PC-3 (cell line): ENCODE measurements at regions not wholly inside any gene's neighbourhood (a gene's known extent, or its start where the extent isn't known, plus 50 kb on each side); places are given as distances from the start of the nearest gene placed in this dataset.

Experiments used
- CTCF ChIP-seq: fragments of 300-600 bp; sonication (generic); conservative IDR thresholded peaks from 2 replicates; pipeline ENCODE4 v1.5.1; 2017; ENCODE audit warnings: antibody characterized with exemption, low read depth, mild to moderate bottlenecking, low read length
- EZH2 ChIP-seq: fragments of 300-600 bp; sonication (generic); IDR thresholded peaks from one replicate; pipeline ENCODE4 v1.6.1; 2017; ENCODE audit warnings: antibody characterized with exemption, mild to moderate bottlenecking, low read length; ENCODE audit not compliant: unreplicated experiment
- EZH2phosphoT487 ChIP-seq: fragments of 300-600 bp; sonication (generic); IDR thresholded peaks from 2 replicates; pipeline ENCODE4 v1.6.1; 2018; ENCODE audit warnings: mild to moderate bottlenecking, antibody characterized with exemption, low read length, borderline replicate concordance

GRCh38 chr4:97353876-97354275, 789.4 kb downstream of the STPG2 start:
- TF ChIP-seq CTCF (no peak), EZH2phosphoT487 (no peak), EZH2 (no peak)
